PC-3 (cell line): ENCODE measurements at regions not wholly inside any gene's neighbourhood (a gene's known extent, or its start where the extent isn't known, plus 50 kb on each side); places are given as distances from the start of the nearest gene placed in this dataset.

Experiments
- CTCF ChIP-seq: fragments of 300-600 bp; sonication (generic); conservative IDR thresholded peaks from 2 replicates; pipeline ENCODE4 v1.5.1; 2017; ENCODE audit warnings: antibody characterized with exemption, low read depth, mild to moderate bottlenecking, low read length
- EZH2 ChIP-seq: fragments of 300-600 bp; sonication (generic); IDR thresholded peaks from one replicate; pipeline ENCODE4 v1.6.1; 2017; ENCODE audit warnings: antibody characterized with exemption, mild to moderate bottlenecking, low read length; ENCODE audit not compliant: unreplicated experiment
- EZH2phosphoT487 ChIP-seq: fragments of 300-600 bp; sonication (generic); IDR thresholded peaks from 2 replicates; pipeline ENCODE4 v1.6.1; 2018; ENCODE audit warnings: mild to moderate bottlenecking, antibody characterized with exemption, low read length, borderline replicate concordance

DNA sequence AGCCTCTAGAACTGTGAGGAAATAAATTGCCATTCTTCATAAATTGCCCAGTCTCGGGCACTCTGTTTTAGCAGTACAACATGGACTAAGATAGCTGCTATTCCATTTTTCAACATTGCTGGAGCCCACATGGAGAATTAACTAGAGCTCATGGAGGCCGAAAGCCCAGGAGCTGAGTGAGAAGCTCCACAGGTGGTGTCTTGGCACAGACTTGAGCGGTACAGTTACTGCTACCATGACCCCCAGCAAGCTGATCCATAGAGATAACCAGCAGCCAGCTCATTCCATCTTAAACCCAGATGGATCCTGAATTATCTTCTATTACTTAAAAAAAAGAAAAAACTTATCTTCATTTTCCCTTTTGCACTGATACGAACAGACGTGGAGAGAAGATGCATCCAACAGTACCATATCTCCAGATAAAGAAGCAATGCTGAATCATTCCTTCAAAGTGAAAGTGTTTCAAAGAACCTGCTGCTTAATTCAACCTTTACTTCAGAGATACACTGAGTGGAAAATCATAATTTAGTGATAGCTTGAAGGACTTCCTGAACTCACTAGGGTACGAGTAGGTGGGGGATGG lies 115.1 kb downstream of the SETD4 start:
- TF ChIP-seq CTCF (no peak), EZH2phosphoT487 (no peak), EZH2 (no peak)
